Mesenchymal stem cell (in vitro differentiated cells and primary cell): ENCODE measurements at regions not wholly inside any gene's neighbourhood (a gene's known extent, or its start where the extent isn't known, plus 50 kb on each side); places are given as distances from the start of the nearest gene placed in this dataset.

ENCODE experiments used
- DNase-seq: peaks from one replicate; pipeline ENCODE4 v3.0.0-alpha.2; 2013
- H2AFZ ChIP-seq: one replicate; pipeline ENCODE4 v1.6.1; 2013; ENCODE audit warnings: low read depth, mild to moderate bottlenecking, control low read depth, inconsistent platforms, low read length, moderate library complexity
- H2AK5ac ChIP-seq: 2 replicates; pipeline ENCODE4 v1.6.1; 2013; ENCODE audit warnings: low read length, moderate library complexity, mild to moderate bottlenecking, inconsistent platforms; ENCODE audit not compliant: severe bottlenecking
- H2BK120ac ChIP-seq: one replicate; pipeline ENCODE4 v1.6.1; 2013; ENCODE audit warnings: low read depth, mild to moderate bottlenecking, inconsistent platforms, low read length, moderate library complexity
- H2BK12ac ChIP-seq, 2 experiments: one replicate each; pipeline ENCODE4 v1.6.1; 2013; ENCODE audit warnings: inconsistent platforms in 2 of 2, low read length in 2 of 2, mild to moderate bottlenecking in 2 of 2, moderate library complexity in 2 of 2, control low read depth in 1 of 2
- H2BK15ac ChIP-seq: one replicate; pipeline ENCODE4 v1.6.1; 2013; ENCODE audit warnings: mild to moderate bottlenecking, low read depth, inconsistent platforms; ENCODE audit not compliant: poor library complexity, severe bottlenecking
- H2BK5ac ChIP-seq: 2 replicates; pipeline ENCODE4 v1.6.1; 2013; ENCODE audit warnings: low read depth, mild to moderate bottlenecking, low read length, control low read depth, inconsistent platforms; ENCODE audit not compliant: poor library complexity, severe bottlenecking
- H3K14ac ChIP-seq, 2 experiments: one replicate each; pipeline ENCODE4 v1.6.1; 2013; ENCODE audit warnings: inconsistent platforms in 2 of 2, low read length in 2 of 2, control low read depth in 1 of 2, mild to moderate bottlenecking in 1 of 2, moderate library complexity in 1 of 2
- H3K18ac ChIP-seq, 2 experiments: one replicate each; pipeline ENCODE4 v1.6.1; 2013; ENCODE audit warnings: inconsistent platforms in 2 of 2, low read length in 2 of 2, control low read depth in 1 of 2, low read depth in 1 of 2, mild to moderate bottlenecking in 1 of 2
- H3K23ac ChIP-seq, 2 experiments: one replicate each; pipeline ENCODE4 v1.6.1; 2013; ENCODE audit warnings: inconsistent platforms in 2 of 2, low read length in 2 of 2, mild to moderate bottlenecking in 2 of 2, moderate library complexity in 2 of 2, control low read depth in 1 of 2
- H3K27ac ChIP-seq: 2 replicates; pipeline ENCODE4 v1.5.1; 2013; ENCODE audit warnings: mild to moderate bottlenecking, moderate library complexity, low read length, control low read depth, inconsistent platforms; ENCODE audit not compliant: poor library complexity, severe bottlenecking
- H3K27me3 ChIP-seq, 2 experiments: 2 replicates each; pipeline versions ENCODE4 v1.6.1 to v1.7.0; 2013; ENCODE audit warnings: low read length in 2 of 2, mild to moderate bottlenecking in 2 of 2, moderate library complexity in 2 of 2, control low read depth in 1 of 2, inconsistent platforms in 1 of 2; ENCODE audit not compliant: control insufficient read depth in 1 of 2, insufficient read depth in 1 of 2
- H3K36me3 ChIP-seq, 2 experiments: 2 replicates each; pipeline versions ENCODE4 v1.6.1 to v1.7.0; 2013; ENCODE audit warnings: low read length in 2 of 2, control low read depth in 1 of 2, inconsistent platforms in 1 of 2, low read depth in 1 of 2, mild to moderate bottlenecking in 1 of 2; ENCODE audit not compliant: insufficient read depth in 2 of 2, control insufficient read depth in 1 of 2
- H3K4ac ChIP-seq, 2 experiments: one replicate each; pipeline ENCODE4 v1.6.1; 2013; ENCODE audit warnings: inconsistent platforms in 2 of 2, low read length in 2 of 2, mild to moderate bottlenecking in 2 of 2, moderate library complexity in 2 of 2, control low read depth in 1 of 2, low read depth in 1 of 2
- H3K4me1 ChIP-seq: 2 replicates; pipeline ENCODE4 v1.6.1; 2013; ENCODE audit warnings: low read depth, low read length, control low read depth; ENCODE audit not compliant: control insufficient read depth, insufficient read depth
- H3K4me2 ChIP-seq: 2 replicates; pipeline ENCODE4 v1.6.1; 2013; ENCODE audit warnings: low read length, mild to moderate bottlenecking, inconsistent platforms; ENCODE audit not compliant: poor library complexity, severe bottlenecking
- H3K4me3 ChIP-seq, 2 experiments: 2 replicates each; pipeline versions ENCODE4 v1.5.1 to v1.7.0; 2013; ENCODE audit warnings: low read length in 2 of 2, mild to moderate bottlenecking in 2 of 2, control low read depth in 1 of 2, low read depth in 1 of 2; ENCODE audit not compliant: insufficient read depth in 1 of 2
- H3K79me1 ChIP-seq: replicated peaks from 2 replicates; pipeline ENCODE4 v1.6.1; 2013; ENCODE audit warnings: mild to moderate bottlenecking, control low read depth, low read length, inconsistent platforms; ENCODE audit not compliant: poor library complexity, severe bottlenecking
- H3K9ac ChIP-seq: 2 replicates; pipeline ENCODE4 v1.7.0; 2013; ENCODE audit warnings: mild to moderate bottlenecking, low read length, moderate library complexity
- H3K9me3 ChIP-seq: 2 replicates; pipeline ENCODE4 v1.7.0; 2013; ENCODE audit warnings: mild to moderate bottlenecking, low read length; ENCODE audit not compliant: control insufficient read depth
- H4K8ac ChIP-seq: one replicate; pipeline ENCODE4 v1.6.1; 2013; ENCODE audit warnings: inconsistent platforms, mild to moderate bottlenecking, low read length, moderate library complexity
- H4K91ac ChIP-seq: one replicate; pipeline ENCODE4 v1.6.1; 2013; ENCODE audit warnings: mild to moderate bottlenecking, low read length, inconsistent platforms
- WGBS: methylation state at CpG from one replicate; pipeline ENCODE4 v1.1.7; 2013; ENCODE audit warnings: mixed read lengths; 5-methylcytosine and 5-hydroxymethylcytosine counted together

GRCh38 chrX:97985096-97985495 lies 1101.4 kb downstream of the RPA4 start:
- no peak overlapping the region for H3K4me3 ChIP-seq
- no peak overlapping the region for H2BK5ac ChIP-seq
- no peak overlapping the region for H2AK5ac ChIP-seq
- peaks cover 3% of the 10 kb centered on the region for H3K9me3 ChIP-seq
- no peak for DNase-seq
- H3K79me1 ChIP-seq, result no peaks in the 10 kb centered on the region
- 78% methylated on average over 3 of the region's 4 CpGs for whole genome bisulfite sequencing
- H4K8ac ChIP-seq, result no peak overlapping the region
- H3K14ac ChIP-seq, result no peak overlapping the region
- peaks cover 0 to 4% of the 10 kb centered on the region in 2 experiments for H3K27me3 ChIP-seq
- no peak overlapping the region for H3K18ac ChIP-seq
- no peak overlapping the region for H3K4me2 ChIP-seq
- no peak overlapping the region for H3K27ac ChIP-seq
- H2AFZ ChIP-seq, result no peak overlapping the region
- no peak overlapping the region for H3K4ac ChIP-seq
- H2BK15ac ChIP-seq, result no peak overlapping the region
- no peak overlapping the region for H4K91ac ChIP-seq
- H2BK12ac ChIP-seq, result no peak overlapping the region
- no peak overlapping the region for H3K23ac ChIP-seq
- H3K4me1 ChIP-seq, result no peaks in the 10 kb centered on the region
- H3K36me3 ChIP-seq, result no peaks in the 10 kb centered on the region
- H2BK120ac ChIP-seq, result no peak overlapping the region
- no peak overlapping the region for H3K9ac ChIP-seq

GRCh38 chrX:97987979-97988378 lies 1104.3 kb downstream of the RPA4 start:
- Histone ChIP-seq H3K18ac (no peak overlapping the region), H3K4me3 (no peak overlapping the region)

GRCh38 chrX:97995834-97996233 lies 1112.1 kb downstream of the RPA4 start:
- no peak overlapping the region for H4K91ac ChIP-seq

More at GRCh38 chrX:97987979-97988378, 1104.3 kb downstream of the RPA4 start:
- Histone ChIP-seq H3K9me3 (peaks cover 3% of the 10 kb centered on the region), H2BK12ac (no peak overlapping the region), H3K23ac (no peak overlapping the region), H2BK120ac (no peak overlapping the region), H2BK5ac (no peak overlapping the region), H3K14ac (no peak overlapping the region), H3K27ac (no peak overlapping the region), H3K4me1 (no peaks in the 10 kb centered on the region), H2BK15ac (no peak overlapping the region), H3K9ac (no peak overlapping the region), H3K36me3 (no peaks in the 10 kb centered on the region), H3K4ac (no peak overlapping the region), H3K27me3 (peaks cover 0 to 4% of the 10 kb centered on the region in 2 experiments), H2AFZ (no peak overlapping the region), H2AK5ac (no peak overlapping the region), H4K8ac (no peak overlapping the region), H4K91ac (no peak overlapping the region), H3K4me2 (no peak overlapping the region), H3K79me1 (no peaks in the 10 kb centered on the region)
- no peak for DNase-seq
- no CpG with 5 or more reads among the region's 1 CpG for WGBS

GRCh38 chrX:98028691-98029090 lies 1145.0 kb downstream of the RPA4 start:
- no peak overlapping the region for H4K91ac ChIP-seq
- no peaks in the 10 kb centered on the region for H3K27me3 ChIP-seq
- H4K8ac ChIP-seq, result no peak overlapping the region
- H3K9ac ChIP-seq, result no peak overlapping the region
- H3K14ac ChIP-seq, result no peak overlapping the region
- no peak overlapping the region for H2AK5ac ChIP-seq
- H3K36me3 ChIP-seq, result no peaks in the 10 kb centered on the region
- H3K4me2 ChIP-seq, result no peak overlapping the region
- H3K4me1 ChIP-seq, result no peaks in the 10 kb centered on the region
- H2BK120ac ChIP-seq, result no peak overlapping the region
- no peak overlapping the region for H3K18ac ChIP-seq
- H2AFZ ChIP-seq, result no peak overlapping the region
- H2BK12ac ChIP-seq, result no peak overlapping the region
- no peak for DNase-seq
- H2BK5ac ChIP-seq, result no peak overlapping the region
- peaks cover 18% of the 10 kb centered on the region for H3K9me3 ChIP-seq
- 62% methylated on average over 4 of the region's 4 CpGs for whole genome bisulfite sequencing
- H3K27ac ChIP-seq, result no peak overlapping the region
- no peak overlapping the region for H3K4ac ChIP-seq
- H2BK15ac ChIP-seq, result no peak overlapping the region
- H3K23ac ChIP-seq, result no peak overlapping the region
- no peak overlapping the region for H3K4me3 ChIP-seq
- H3K79me1 ChIP-seq, result no peaks in the 10 kb centered on the region

More at GRCh38 chrX:97995834-97996233, 1112.1 kb downstream of the RPA4 start:
- Histone ChIP-seq H3K14ac (no peak overlapping the region), H3K36me3 (no peaks in the 10 kb centered on the region), H3K9ac (no peak overlapping the region), H3K79me1 (no peaks in the 10 kb centered on the region), H3K4me1 (no peaks in the 10 kb centered on the region), H2BK120ac (no peak overlapping the region), H3K4me2 (no peak overlapping the region), H3K9me3 (no peaks in the 10 kb centered on the region), H2AFZ (no peak overlapping the region), H3K23ac (no peak overlapping the region), H3K4me3 (no peak overlapping the region), H3K27me3 (no peaks in the 10 kb centered on the region), H2BK15ac (no peak overlapping the region), H3K18ac (no peak overlapping the region), H3K27ac (no peak overlapping the region), H3K4ac (no peak overlapping the region), H2AK5ac (no peak overlapping the region), H2BK12ac (no peak overlapping the region), H4K8ac (no peak overlapping the region), H2BK5ac (no peak overlapping the region)
- no peak for DNase-seq
- WGBS, result 89% methylated on average over 4 of the region's 4 CpGs
